HCT116 (cell line): ENCODE measurements at regions not wholly inside any gene's neighbourhood (a gene's known extent, or its start where the extent isn't known, plus 50 kb on each side); places are given as distances from the start of the nearest gene placed in this dataset.

Experiments used
- ATAC-seq: fragments of 200-7000 bp; cut with Tn5 transposase; 2 replicates; pipeline ENCODE4 v1.9.1; 2020; ENCODE audit warnings: mild to moderate bottlenecking, moderate library complexity
- BruUV-seq: library from RNA; stranded (reverse); fragments of 400-500 nt; replicated peaks from 2 replicates; lab custom pipeline; 2021; lab: Mats Ljungman, UMichigan
- CTCF ChIA-PET: fragments of 300-600 bp; sonication (Branson Sonifier 250); formaldehyde crosslinking; loops from one replicate; lab custom pipeline; 2021; ENCODE audit warnings: antibody characterized with exemption; lab: Charles Lee
- POLR2A ChIA-PET: fragments of 300-600, 350-600 bp; sonication (Branson Sonifier 250); formaldehyde crosslinking; loops from one replicate; lab custom pipeline; 2021; ENCODE audit warnings: antibody characterized with exemption; lab: Charles Lee
- RAD21 ChIA-PET, 2 experiments: fragments of 300-600 bp; sonication (Branson Sonifier 250); formaldehyde crosslinking; loops; one replicate each; lab custom pipeline; 2023; ENCODE audit warnings: low total read pairs in 2 of 2; ENCODE audit not compliant: uncharacterized antibody in 2 of 2, unreplicated experiment in 2 of 2, low non-redundant PET in 1 of 2; lab: Charles Lee
- DNase-seq: peaks from one replicate; pipeline ENCODE4 v3.0.0-alpha.2; 2010; ENCODE audit warnings: low read depth, low spot score
- H2AFZ ChIP-seq: fragments of 200-600 bp; shearing (Covaris generic), sonication (generic); 2 replicates; pipeline ENCODE4 v1.6.1; 2017; ENCODE audit warnings: low read depth, mixed run types, mixed read lengths, antibody characterized with exemption, low read length; ENCODE audit not compliant: poor library complexity, severe bottlenecking
- H3K27ac ChIP-seq: 2 replicates; pipeline ENCODE4 v1.5.1; 2012; ENCODE audit warnings: low read depth, low read length
- H3K27me3 ChIP-seq: fragments of 200-600 bp; sonication (generic); 2 replicates; pipeline ENCODE4 v1.6.1; 2016; ENCODE audit warnings: mixed run types, low read length, mixed read lengths; ENCODE audit not compliant: insufficient read depth
- H3K36me3 ChIP-seq, 2 experiments: fragments of 200-500 bp in 1 of 2; fragments of 200-600 bp in 1 of 2; sonication (Bioruptor generic) in 1 of 2; sonication (generic) in 1 of 2; 2 replicates each; pipeline versions ENCODE4 v1.5.1 to v1.6.1; 2014 to 2016; ENCODE audit warnings: low read length in 2 of 2, inconsistent platforms in 1 of 2, mixed read lengths in 1 of 2, mixed run types in 1 of 2; ENCODE audit not compliant: insufficient read depth in 2 of 2, control insufficient read depth in 1 of 2
- H3K4me1 ChIP-seq, 2 experiments: fragments of 200-600 bp in 1 of 2; sonication (generic) in 1 of 2; 2 replicates each; pipeline versions ENCODE4 v1.5.1 to v1.6.1; 2012 to 2017; ENCODE audit warnings: low read length in 2 of 2, inconsistent platforms in 1 of 2, mild to moderate bottlenecking in 1 of 2, mixed read lengths in 1 of 2, mixed run types in 1 of 2, moderate library complexity in 1 of 2; ENCODE audit not compliant: insufficient read depth in 2 of 2, control insufficient read depth in 1 of 2
- H3K4me2 ChIP-seq: fragments of 200-600 bp; sonication (generic); 2 replicates; pipeline ENCODE4 v1.6.1; 2017; ENCODE audit warnings: mixed run types, low read length, mixed read lengths
- H3K4me3 ChIP-seq, 2 experiments: fragments of 200-600 bp in 1 of 2; sonication (generic) in 1 of 2; replicated peaks in 1 of 2; 2 replicates each; pipeline ENCODE4 v1.5.1; 2011 to 2016; ENCODE audit warnings: low read length in 2 of 2, control low read depth in 1 of 2, low read depth in 1 of 2, mild to moderate bottlenecking in 1 of 2, mixed read lengths in 1 of 2, mixed run types in 1 of 2
- H3K79me2 ChIP-seq: fragments of 200-600 bp; sonication (generic); 2 replicates; pipeline ENCODE4 v1.6.1; 2017; ENCODE audit warnings: mild to moderate bottlenecking, mixed run types, low read length, moderate library complexity, mixed read lengths; ENCODE audit not compliant: insufficient read depth
- H3K9ac ChIP-seq: fragments of 200-600 bp; sonication (generic); 2 replicates; pipeline ENCODE4 v1.6.1; 2016; ENCODE audit warnings: low read length, mixed read lengths
- H3K9me2 ChIP-seq: fragments of 200-600 bp; sonication (generic), shearing (Covaris generic); 2 replicates; pipeline ENCODE4 v1.6.1; 2017; ENCODE audit warnings: mixed run types, mild to moderate bottlenecking, moderate library complexity; ENCODE audit not compliant: insufficient read depth
- H3K9me3 ChIP-seq, 2 experiments: fragments of 200-500 bp in 1 of 2; fragments of 200-600 bp in 1 of 2; sonication (Bioruptor generic) in 1 of 2; sonication (generic) in 1 of 2; 2 replicates each; pipeline ENCODE4 v1.6.1; 2014 to 2017; ENCODE audit warnings: low read length in 2 of 2, mixed read lengths in 2 of 2, inconsistent platforms in 1 of 2, low read depth in 1 of 2, mild to moderate bottlenecking in 1 of 2, mixed run types in 1 of 2, moderate library complexity in 1 of 2; ENCODE audit not compliant: control insufficient read depth in 1 of 2, insufficient read depth in 1 of 2
- H4K20me1 ChIP-seq: fragments of 200-600 bp; sonication (generic), shearing (Covaris generic); 2 replicates; pipeline ENCODE4 v1.6.1; 2017; ENCODE audit warnings: mixed run types, mild to moderate bottlenecking, moderate library complexity; ENCODE audit not compliant: insufficient read depth
- CEBPB ChIP-seq: IDR thresholded peaks from 2 replicates; pipeline ENCODE4 v1.6.1; 2012; ENCODE audit warnings: low read depth
- ELF1 ChIP-seq: IDR thresholded peaks from 2 replicates; pipeline ENCODE4 v1.6.1; 2012; ENCODE audit warnings: low read depth, borderline replicate concordance
- FOSL1 ChIP-seq: IDR thresholded peaks from 2 replicates; pipeline ENCODE4 v1.6.1; 2012; ENCODE audit warnings: low read depth
- JUND ChIP-seq: IDR thresholded peaks from 2 replicates; pipeline ENCODE4 v1.6.1; 2012
- POLR2A ChIP-seq: IDR thresholded peaks from 2 replicates; pipeline ENCODE4 v1.7.0; 2011; ENCODE audit warnings: borderline replicate concordance; ENCODE audit not compliant: insufficient read depth, insufficient read length; ENCODE audit errors: extremely low read depth
- POLR2AphosphoS5 ChIP-seq: IDR thresholded peaks from 2 replicates; pipeline ENCODE4 v1.6.1; 2011; ENCODE audit warnings: mild to moderate bottlenecking, low read depth, low read length, moderate library complexity
- SIN3A ChIP-seq: IDR thresholded peaks from 2 replicates; pipeline ENCODE4 v1.6.1; 2012; ENCODE audit warnings: low read depth
- SP1 ChIP-seq: IDR thresholded peaks from 2 replicates; pipeline ENCODE4 v1.6.1; 2012; ENCODE audit warnings: low read depth
- SRF ChIP-seq: IDR thresholded peaks from 2 replicates; pipeline ENCODE4 v1.6.1; 2012; ENCODE audit warnings: low read depth
- TCF7L2 ChIP-seq: IDR thresholded peaks from 2 replicates; pipeline ENCODE4 v1.7.0; 2011; ENCODE audit warnings: borderline replicate concordance, inconsistent platforms; ENCODE audit not compliant: insufficient read depth, insufficient read length; ENCODE audit errors: extremely low read depth
- ZBTB33 ChIP-seq: IDR thresholded peaks from 2 replicates; pipeline ENCODE4 v1.6.1; 2011; ENCODE audit warnings: mild to moderate bottlenecking, low read length, moderate library complexity; ENCODE audit not compliant: insufficient replicate concordance; ENCODE audit errors: extremely low read depth
- ZNF274 ChIP-seq: fragments of 200-500 bp; sonication (Bioruptor generic); IDR thresholded peaks from 2 replicates; pipeline ENCODE4 v1.6.1; 2014; ENCODE audit warnings: mild to moderate bottlenecking, low read depth, low read length, inconsistent platforms
- intact Hi-C: fragments of 100-400 bp; cut with micrococcal nuclease; formaldehyde crosslinking; loops from 2 replicates; pipeline ENCODE4 v1.10.0; 2022
- TF ChIP-seq, protein P1 (sequence below): IDR thresholded peaks from 2 replicates; pipeline ENCODE4 v1.6.1; 2012
- TF ChIP-seq, protein P2 (sequence below): IDR thresholded peaks from 2 replicates; pipeline ENCODE4 v1.6.1; 2012; ENCODE audit warnings: low read depth

DNA sequence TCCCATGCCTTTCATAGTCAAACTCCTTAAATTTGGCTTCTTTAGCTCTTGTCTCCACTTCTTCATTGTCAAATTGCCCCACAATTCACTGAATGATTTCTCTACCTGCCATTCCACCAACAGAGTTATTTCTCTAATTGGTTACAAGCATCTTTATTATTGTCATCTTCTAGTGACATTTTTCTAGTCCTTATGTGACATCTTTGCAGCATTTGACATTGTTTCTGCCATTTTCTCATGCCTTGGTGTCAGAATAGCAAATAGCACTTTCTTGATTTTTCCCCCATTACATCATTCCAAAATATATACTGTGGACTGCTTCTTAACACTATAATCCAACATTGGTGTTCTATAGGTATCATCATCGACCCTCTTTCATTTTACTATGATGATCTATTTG, 137.7 kb upstream of the HDDC2 start:
- Histone ChIP-seq H2AFZ (no peak overlapping the region), H3K9me2 (no peaks in the 10 kb centered on the region), H3K9ac (no peak overlapping the region), H3K4me1 (no peaks in the 10 kb centered on the region), H3K27me3 (peaks cover 44% of the 10 kb centered on the region), H3K27ac (no peak overlapping the region), H4K20me1 (no peaks in the 10 kb centered on the region), H3K36me3 (no peaks in the 10 kb centered on the region), H3K4me3 (no peak overlapping the region), H3K9me3 (no peaks in the 10 kb centered on the region), H3K4me2 (no peak overlapping the region), H3K79me2 (no peaks in the 10 kb centered on the region)
- ChIA-PET POLR2A (no interaction called here), CTCF (no interaction called here), RAD21 (no interaction called here)
- TF ChIP-seq JUND (no peak), POLR2A (no peak), POLR2AphosphoS5 (no peak), CEBPB (no peak), SP1 (no peak), SRF (no peak), SIN3A (no peak), ELF1 (no peak), FOSL1 (no peak)
- TF ChIP-seq, protein P1, sequence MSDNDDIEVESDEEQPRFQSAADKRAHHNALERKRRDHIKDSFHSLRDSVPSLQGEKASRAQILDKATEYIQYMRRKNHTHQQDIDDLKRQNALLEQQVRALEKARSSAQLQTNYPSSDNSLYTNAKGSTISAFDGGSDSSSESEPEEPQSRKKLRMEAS: no peak
- DNase-seq (no peak), ATAC-seq (no peak)
- intact Hi-C loops: no loop called here
- no TSS peak for BruUV-seq

DNA sequence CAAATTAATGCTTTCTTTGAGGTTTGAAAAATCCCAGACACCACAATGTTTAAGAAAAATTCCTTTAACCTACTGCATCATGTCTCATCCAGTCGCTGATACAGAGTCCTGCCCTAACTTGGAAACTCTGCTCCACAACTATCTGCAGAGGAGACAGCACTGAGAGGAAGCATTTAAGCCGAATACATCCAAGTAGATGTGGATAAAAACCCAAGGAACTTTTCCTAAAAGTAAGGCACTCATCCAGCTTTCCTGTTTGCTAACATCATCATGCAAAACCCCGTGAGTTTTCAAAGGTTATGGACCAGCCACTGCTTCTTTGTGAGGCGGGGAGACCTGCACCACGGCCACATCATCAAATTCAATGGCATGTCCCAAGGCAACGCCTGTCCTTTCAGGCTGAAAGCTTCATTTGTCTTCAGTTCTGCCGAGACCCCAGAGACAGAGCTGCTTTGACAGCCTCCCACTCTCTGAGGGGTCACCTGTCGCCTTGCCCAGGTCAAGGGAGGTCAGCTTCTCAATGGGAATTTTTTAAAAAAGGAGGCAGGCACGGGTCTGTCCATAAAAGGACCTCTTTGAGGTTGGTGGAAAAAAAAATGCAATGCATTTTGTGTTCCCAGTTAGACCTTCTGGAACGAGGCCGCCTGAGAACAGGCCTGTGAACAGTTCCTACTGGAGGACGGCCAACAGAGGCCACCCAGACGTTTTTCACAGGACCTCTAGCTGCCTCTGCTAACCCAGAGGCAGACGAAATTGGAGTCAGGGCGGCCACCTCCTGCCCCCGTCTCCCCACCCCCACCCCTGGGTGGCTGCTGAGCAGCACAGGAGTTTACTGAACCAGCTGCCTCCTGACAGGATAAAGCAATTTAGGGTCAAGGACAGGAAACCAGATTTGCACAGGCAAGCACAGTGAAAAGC, 142.5 kb upstream of the HDDC2 start:
- BruUV-seq: no TSS peak
- Histone ChIP-seq H3K4me3 (no peak overlapping the region), H4K20me1 (no peaks in the 10 kb centered on the region)
- TF ChIP-seq ZNF274 (no peak), SRF (no peak), CEBPB (no peak), SP1 (no peak), JUND (no peak), ELF1 (no peak), TCF7L2 (no peak), ZBTB33 (no peak), SIN3A (no peak)
- TF ChIP-seq, protein P2, sequence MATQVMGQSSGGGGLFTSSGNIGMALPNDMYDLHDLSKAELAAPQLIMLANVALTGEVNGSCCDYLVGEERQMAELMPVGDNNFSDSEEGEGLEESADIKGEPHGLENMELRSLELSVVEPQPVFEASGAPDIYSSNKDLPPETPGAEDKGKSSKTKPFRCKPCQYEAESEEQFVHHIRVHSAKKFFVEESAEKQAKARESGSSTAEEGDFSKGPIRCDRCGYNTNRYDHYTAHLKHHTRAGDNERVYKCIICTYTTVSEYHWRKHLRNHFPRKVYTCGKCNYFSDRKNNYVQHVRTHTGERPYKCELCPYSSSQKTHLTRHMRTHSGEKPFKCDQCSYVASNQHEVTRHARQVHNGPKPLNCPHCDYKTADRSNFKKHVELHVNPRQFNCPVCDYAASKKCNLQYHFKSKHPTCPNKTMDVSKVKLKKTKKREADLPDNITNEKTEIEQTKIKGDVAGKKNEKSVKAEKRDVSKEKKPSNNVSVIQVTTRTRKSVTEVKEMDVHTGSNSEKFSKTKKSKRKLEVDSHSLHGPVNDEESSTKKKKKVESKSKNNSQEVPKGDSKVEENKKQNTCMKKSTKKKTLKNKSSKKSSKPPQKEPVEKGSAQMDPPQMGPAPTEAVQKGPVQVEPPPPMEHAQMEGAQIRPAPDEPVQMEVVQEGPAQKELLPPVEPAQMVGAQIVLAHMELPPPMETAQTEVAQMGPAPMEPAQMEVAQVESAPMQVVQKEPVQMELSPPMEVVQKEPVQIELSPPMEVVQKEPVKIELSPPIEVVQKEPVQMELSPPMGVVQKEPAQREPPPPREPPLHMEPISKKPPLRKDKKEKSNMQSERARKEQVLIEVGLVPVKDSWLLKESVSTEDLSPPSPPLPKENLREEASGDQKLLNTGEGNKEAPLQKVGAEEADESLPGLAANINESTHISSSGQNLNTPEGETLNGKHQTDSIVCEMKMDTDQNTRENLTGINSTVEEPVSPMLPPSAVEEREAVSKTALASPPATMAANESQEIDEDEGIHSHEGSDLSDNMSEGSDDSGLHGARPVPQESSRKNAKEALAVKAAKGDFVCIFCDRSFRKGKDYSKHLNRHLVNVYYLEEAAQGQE: no peak

More for the DNA sequence above, 142.5 kb upstream of the HDDC2 start:
- Histone ChIP-seq H3K36me3 (no peaks in the 10 kb centered on the region), H2AFZ (no peak overlapping the region), H3K4me1 (no peaks in the 10 kb centered on the region), H3K27ac (no peak overlapping the region), H3K4me2 (no peak overlapping the region), H3K79me2 (no peaks in the 10 kb centered on the region), H3K27me3 (peaks cover 64% of the 10 kb centered on the region), H3K9me3 (no peaks in the 10 kb centered on the region), H3K9ac (no peak overlapping the region), H3K9me2 (no peaks in the 10 kb centered on the region)
- ChIA-PET CTCF (no interaction called here), RAD21 (no interaction called here), POLR2A (no interaction called here)
- DNase-seq (no peak), ATAC-seq (no peak)
- intact Hi-C loops: no loop called here
